A549 (cell line): ENCODE measurements at regions not wholly inside any gene's neighbourhood (a gene's known extent, or its start where the extent isn't known, plus 50 kb on each side); places are given as distances from the start of the nearest gene placed in this dataset.

Experiments
- CEBPB ChIP-seq, 2 experiments: fragments of >200 bp in 1 of 2; sonication (Bioruptor Twin) in 1 of 2; formaldehyde crosslinking in 1 of 2; IDR thresholded peaks; 2 replicates each; pipeline ENCODE4 v1.6.1; 2012 to 2016
- CTCF ChIP-seq: fragments of >200 bp; sonication (Bioruptor Twin); formaldehyde crosslinking; IDR thresholded peaks from 3 replicates; pipeline ENCODE4 v1.5.1; 2016
- EHMT2 ChIP-seq: fragments of 200-600 bp; sonication (generic); IDR thresholded peaks from 2 replicates; pipeline ENCODE4 v1.6.1; 2016; ENCODE audit warnings: antibody characterized with exemption, low read depth, mild to moderate bottlenecking, moderate library complexity
- EP300 ChIP-seq, 2 experiments: fragments of >200 bp; sonication (Bioruptor Twin); formaldehyde crosslinking; IDR thresholded peaks; 2 replicates in 1 of 2; 3 replicates in 1 of 2; pipeline ENCODE4 v1.6.1; 2016 to 2017
- FOSB ChIP-seq: fragments of 250-450 bp; sonication (Bioruptor Pico); IDR thresholded peaks from 2 replicates; pipeline ENCODE4 v1.5.0; 2020; ENCODE audit warnings: mild to moderate bottlenecking, moderate library complexity
- MAFK ChIP-seq: fragments of 450-650 bp; IDR thresholded peaks from 2 replicates; pipeline ENCODE4 v1.6.1; 2014; ENCODE audit not compliant: partially characterized antibody
- MYC ChIP-seq: IDR thresholded peaks from 2 replicates; pipeline ENCODE4 v1.6.1; 2012; ENCODE audit warnings: mild to moderate bottlenecking, inconsistent platforms, low read length, improper control_type of control experiment, borderline replicate concordance
- RAD21 ChIP-seq, 2 experiments: fragments of >200 bp in 1 of 2; sonication (Bioruptor Twin) in 1 of 2; formaldehyde crosslinking in 1 of 2; IDR thresholded peaks in 1 of 2; conservative IDR thresholded peaks in 1 of 2; 2 replicates in 1 of 2; 3 replicates in 1 of 2; pipeline ENCODE4 v1.6.1; 2012 to 2018; ENCODE audit warnings: inconsistent platforms in 1 of 2
- RARB ChIP-seq: fragments of 250-450 bp; sonication (Bioruptor Pico); IDR thresholded peaks from 2 replicates; pipeline ENCODE4 v1.8.0; 2021; ENCODE audit warnings: mild to moderate bottlenecking, moderate library complexity
- REST ChIP-seq: fragments of 200-600 bp; sonication (generic); IDR thresholded peaks from 2 replicates; pipeline ENCODE4 v1.6.1; 2016; ENCODE audit warnings: antibody characterized with exemption, mild to moderate bottlenecking, moderate library complexity
- SREBF2 ChIP-seq: fragments of 450-650 bp; IDR thresholded peaks from 2 replicates; pipeline ENCODE4 v1.6.1; 2014; ENCODE audit warnings: mild to moderate bottlenecking, moderate library complexity
- ZC3H11A ChIP-seq: fragments of 450-650 bp; IDR thresholded peaks from 2 replicates; pipeline ENCODE4 v1.6.1; 2014; ENCODE audit warnings: antibody characterized with exemption, mild to moderate bottlenecking

GRCh38 chr3:98972155-98972554 lies 70.7 kb upstream of the DCBLD2 start:
- peak; percentile 45 to 74; a peak in 2 of 5 replicates for TF ChIP-seq EP300 (IDR thresholded peaks at IDR 0.05)
- no peak for TF ChIP-seq CTCF
- no peak for TF ChIP-seq MAFK
- TF ChIP-seq REST = no peak
- TF ChIP-seq FOSB (CRISPR knock-in tag) = no peak
- TF ChIP-seq EHMT2 = no peak
- peak; percentile 26 to 30; a peak in 1 of 5 replicates for TF ChIP-seq RAD21 (conservative IDR thresholded peaks at IDR 0.05 in 1 of 2, IDR thresholded peaks at IDR 0.05 in 1 of 2)
- TF ChIP-seq CEBPB (IDR thresholded peaks at IDR 0.05) = peak in 1 of 2 experiments; percentile 27; a peak in 1 of 4 replicates
- TF ChIP-seq MYC = no peak
- no peak for TF ChIP-seq SREBF2
- TF ChIP-seq RARB = no peak
- no peak for TF ChIP-seq ZC3H11A
